GM12892 (cell line): ENCODE measurements at regions not wholly inside any gene's neighbourhood (a gene's known extent, or its start where the extent isn't known, plus 50 kb on each side); places are given as distances from the start of the nearest gene placed in this dataset.

Source experiments
- POLR2A ChIP-seq: IDR thresholded peaks from 2 replicates; pipeline ENCODE4 v1.6.1; 2011; ENCODE audit warnings: low read depth, low read length, control low read depth
- POLR2AphosphoS5 ChIP-seq: IDR thresholded peaks from 2 replicates; pipeline ENCODE4 v1.6.1; 2011; ENCODE audit warnings: low read depth, low read length, control low read depth
- TAF1 ChIP-seq: IDR thresholded peaks from 2 replicates; pipeline ENCODE4 v1.6.1; 2011; ENCODE audit warnings: low read depth, mild to moderate bottlenecking, control low read depth, low read length, borderline replicate concordance

DNA sequence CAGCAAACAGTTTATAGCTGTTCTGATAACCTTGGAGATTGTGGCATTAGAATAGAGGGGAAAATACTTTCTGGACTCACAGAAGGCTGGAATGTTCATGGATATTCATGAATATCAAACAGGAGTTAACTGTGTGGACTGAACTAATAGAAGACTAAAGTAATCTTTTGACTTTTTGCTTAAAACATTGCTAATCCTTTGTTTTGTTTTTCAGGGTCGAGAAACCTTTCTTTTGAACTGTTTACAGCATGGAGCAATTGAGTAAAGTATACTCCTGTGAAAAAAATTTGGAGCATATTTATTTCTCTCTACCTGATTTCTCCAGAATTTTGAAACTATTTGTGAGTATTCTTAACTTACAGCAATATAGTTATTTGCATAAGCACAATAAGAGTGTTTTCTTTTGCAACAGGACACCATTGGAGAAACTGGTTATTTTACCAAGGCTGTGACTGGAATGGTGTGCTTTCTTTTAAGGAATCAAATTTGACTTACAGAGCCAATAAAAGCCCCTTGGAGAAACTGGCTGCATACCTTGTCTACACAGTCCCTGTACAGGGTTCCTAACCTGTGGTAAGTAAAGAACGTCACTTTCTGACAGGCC, 821.6 kb downstream of the TBC1D22A start:
- TF ChIP-seq TAF1 (no peak), POLR2AphosphoS5 (no peak), POLR2A (no peak)
